Esophagus mucosa (tissue), 1 donor: ENCODE measurements at regions not wholly inside any gene's neighbourhood (a gene's known extent, or its start where the extent isn't known, plus 50 kb on each side); places are given as distances from the start of the nearest gene placed in this dataset.
"Not testable (repeated sequence)": the region's sequence is repeated elsewhere in the genome, so short reads cannot be mapped to it uniquely, and the experiment has no call there.

Experiments used
- ATAC-seq: fragments of 200-7000 bp; cut with Tn5 transposase; one replicate; pipeline ENCODE4 v1.9.1; 2020
- donor health status: DM: yes; HTN: yes; CAD: no.

DNA sequence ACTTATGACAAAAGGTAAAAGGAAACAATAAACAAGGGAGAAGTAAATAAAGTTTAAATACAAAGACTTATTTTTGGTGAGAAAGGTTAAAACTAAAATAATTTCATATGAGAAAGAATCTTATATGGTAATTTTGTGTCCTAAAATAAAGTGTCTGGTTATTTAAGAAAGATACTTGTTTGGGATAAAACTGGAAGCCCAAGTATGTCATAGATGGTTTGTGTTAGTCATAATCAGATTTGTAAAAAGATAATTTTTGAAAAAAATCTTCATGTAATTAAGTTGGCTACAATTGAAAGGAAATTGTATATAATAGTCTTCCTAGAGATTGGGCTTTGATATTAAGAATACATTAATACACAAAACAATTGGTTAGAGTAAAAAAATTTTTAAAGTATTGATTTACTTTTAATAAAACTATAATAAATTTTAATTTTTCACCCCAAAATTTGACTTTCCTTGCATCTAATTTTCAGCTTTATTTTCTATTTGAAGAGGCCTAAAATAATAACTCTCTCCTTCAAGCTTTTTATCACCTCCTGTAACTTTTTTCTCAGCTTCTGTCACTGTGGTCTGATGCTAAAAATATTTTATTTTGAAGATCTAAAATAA is 315.6 kb downstream of the SLITRK5 start:
- no peak for ATAC-seq

DNA sequence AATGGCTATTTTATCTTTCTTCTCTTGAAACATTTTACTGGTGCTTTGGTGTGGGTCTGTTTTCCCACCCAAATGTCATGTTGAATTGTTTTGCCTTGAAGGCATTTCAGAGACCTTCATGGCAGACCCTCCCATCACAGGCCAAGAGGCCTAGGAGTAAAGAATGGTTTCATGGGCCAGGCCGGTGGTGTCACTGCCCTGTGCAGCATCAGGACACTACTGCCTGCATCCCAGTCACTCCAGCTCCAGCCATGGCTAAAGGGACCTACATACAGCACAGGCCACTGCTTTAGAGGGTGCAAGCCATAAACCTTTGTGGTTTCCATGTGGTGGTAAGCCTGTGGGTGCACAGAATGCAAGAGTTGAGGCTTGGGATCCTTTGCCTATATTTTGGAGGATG is 326.9 kb downstream of the SLITRK5 start:
- ATAC-seq = no peak

DNA sequence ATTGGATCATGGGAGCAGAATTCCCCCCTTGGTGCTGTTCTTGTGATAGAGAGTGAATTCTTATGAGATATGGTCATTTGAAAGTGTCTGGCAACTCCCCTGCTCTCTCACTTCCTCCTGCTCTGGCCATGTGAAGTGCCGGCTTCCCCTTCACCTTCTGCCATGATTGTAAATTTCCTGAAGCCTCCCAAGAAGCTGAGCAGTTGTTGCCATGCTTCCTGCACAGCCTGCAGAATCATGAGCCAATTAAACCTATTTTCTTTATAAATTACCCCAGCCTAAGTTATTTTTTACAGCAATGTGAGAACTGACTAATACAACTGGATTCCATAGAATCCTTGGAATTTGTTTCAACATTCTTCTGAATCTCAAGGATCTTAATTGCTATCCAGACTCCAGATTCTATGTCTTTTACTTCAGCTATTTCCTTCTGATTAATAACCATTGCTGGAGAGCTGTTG is 328.1 kb downstream of the SLITRK5 start:
- no peak for ATAC-seq

DNA sequence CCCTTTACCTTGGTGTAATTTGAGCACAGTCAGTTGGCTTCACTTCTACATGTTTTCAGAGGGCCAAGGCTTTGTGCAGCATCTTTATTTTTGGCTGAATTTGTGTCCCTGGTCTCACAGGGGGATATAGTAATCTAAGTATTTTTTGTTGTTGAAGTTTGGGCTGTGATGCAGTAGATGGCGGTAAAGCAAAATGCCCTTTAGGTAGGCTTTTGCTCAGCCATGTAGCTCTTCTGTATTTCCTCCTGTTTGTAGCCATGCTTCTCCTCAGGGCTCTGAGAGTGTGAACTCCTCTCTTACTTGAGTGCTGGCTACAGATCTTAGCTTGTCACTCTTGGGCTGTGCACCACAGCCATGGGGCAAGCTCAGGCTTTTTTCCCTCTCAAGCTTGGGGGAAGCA is 328.6 kb downstream of the SLITRK5 start:
- ATAC-seq = no peak

DNA sequence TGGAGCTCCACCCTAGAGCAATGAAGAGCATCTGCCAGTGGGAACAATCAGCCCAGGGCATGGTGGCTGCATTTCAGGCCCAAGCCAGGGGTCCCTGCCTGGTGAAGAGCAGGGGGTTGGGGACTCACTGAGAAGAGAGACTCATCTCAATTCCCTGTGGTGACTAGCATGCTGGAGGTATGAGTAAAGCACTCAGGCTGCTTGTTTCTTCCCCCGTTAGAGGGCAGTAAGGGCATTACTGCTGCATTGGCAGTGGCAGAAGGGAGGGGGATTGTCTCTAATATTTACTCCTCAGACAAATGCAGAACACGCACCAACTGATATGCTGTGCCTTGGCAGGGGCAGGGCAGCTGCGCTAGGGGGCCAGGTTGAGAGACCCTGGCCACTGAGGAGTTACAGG is 329.1 kb downstream of the SLITRK5 start:
- ATAC-seq = no peak

DNA sequence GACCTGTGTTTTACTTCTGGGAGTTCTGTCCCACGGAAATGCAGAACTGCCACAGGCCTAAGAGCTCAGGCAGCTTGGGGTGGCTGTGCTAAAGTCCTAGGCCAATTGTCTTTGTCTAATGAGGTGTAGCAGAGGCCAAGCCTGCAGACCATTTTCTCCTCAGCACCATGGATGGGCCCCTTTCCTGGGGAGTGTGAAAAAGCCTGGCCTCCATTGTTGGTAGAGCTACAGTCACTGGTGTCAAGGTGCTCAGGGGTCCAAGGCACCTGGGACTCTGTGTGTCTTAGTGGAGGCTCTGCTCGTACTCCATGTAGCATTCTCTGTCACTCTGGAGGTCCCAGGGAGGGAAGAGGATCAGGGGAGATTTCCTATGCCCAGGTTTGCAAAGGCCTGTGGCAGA is 329.6 kb downstream of the SLITRK5 start:
- ATAC-seq = no peak

DNA sequence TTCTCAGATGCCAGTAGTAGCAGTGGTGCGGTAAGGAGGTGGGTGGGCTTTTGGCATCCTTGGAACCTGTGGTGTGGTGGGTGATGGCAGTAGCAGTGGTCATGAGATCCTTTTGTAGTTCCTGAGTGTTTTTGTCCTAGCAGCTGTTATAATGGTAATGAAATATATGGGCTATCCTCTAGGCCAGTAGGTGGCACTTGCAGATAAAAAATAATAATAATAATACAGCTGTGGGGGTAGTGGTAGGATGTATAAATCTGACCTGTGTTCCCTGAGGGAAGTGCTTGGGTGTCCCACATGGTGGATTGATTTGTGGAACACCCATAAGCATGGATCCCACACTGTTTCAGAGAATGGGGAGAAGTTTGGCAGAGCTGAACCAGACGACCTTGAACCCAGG is 334.0 kb downstream of the SLITRK5 start:
- ATAC-seq = no peak

DNA sequence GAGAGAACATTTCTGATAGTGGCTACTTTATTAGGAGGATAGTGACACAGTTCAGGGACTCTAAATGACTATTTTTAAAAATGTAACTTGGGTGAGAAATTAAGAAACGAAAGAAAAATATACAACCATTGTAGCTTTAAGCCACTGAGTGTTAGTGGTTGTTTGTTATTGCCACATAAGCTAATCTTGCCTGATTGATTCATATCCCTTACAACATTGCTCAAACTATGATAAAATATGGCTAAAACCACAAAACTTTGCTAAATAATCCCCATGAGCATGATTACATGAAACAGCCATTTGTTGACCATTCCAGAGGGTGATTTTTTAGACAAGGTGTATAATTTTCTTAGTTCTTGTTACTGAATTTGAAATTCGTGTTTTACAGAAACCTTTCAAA is 343.4 kb downstream of the SLITRK5 start:
- ATAC-seq = no peak

DNA sequence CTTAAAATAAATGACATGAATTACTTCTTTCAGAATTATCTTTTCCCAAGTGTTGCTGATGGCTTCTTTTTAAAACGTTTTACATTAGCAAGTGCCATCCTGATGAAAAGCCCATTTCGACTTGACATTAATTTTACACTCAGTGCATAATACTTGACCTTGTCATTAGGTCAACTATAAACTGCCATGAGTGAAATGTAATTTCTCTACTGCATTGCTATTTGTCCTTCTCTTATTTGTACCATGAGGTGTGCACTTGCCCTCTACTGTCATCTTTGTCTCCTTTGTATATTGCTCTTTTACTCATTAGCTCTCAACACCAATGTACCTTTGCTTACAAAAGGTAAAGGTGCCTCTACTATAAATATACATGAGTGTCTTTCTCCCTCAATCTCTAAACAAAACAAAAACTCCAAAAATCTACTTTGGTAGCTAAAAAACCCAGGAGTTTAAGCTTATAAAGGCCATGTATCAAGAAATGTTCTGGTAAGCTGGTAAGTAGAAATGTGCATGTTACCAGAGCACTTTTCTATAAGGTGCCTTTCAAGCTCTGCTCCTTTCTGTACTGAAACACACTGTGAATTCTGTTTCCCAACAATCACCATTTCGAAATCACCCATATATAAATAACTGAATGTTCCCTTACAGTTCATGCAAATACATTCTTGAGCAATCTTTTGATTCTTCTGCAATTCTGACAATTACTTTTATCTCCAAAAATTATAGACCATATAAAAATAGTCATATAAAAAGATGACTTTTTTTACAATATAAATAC is 351.4 kb downstream of the SLITRK5 start:
- no peak for ATAC-seq

DNA sequence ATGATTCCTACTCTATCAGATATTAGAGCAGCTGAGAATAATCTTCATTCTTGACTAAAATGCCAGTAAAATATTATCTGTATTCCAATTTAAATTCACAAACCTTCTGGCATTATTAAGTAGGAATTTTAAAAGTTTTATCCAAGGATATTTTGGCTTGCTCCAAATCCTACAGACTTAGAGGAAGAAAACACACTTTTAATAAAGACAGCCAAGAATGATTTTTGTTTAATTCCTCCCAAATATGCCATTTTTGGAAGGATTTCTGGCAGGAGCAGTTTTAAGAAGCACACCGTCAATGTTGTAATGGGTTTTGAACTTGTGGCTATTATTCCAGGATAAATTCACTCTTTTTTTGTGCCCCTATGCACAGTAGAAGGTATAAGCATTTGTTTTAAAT is 355.1 kb downstream of the SLITRK5 start:
- ATAC-seq = no peak

DNA sequence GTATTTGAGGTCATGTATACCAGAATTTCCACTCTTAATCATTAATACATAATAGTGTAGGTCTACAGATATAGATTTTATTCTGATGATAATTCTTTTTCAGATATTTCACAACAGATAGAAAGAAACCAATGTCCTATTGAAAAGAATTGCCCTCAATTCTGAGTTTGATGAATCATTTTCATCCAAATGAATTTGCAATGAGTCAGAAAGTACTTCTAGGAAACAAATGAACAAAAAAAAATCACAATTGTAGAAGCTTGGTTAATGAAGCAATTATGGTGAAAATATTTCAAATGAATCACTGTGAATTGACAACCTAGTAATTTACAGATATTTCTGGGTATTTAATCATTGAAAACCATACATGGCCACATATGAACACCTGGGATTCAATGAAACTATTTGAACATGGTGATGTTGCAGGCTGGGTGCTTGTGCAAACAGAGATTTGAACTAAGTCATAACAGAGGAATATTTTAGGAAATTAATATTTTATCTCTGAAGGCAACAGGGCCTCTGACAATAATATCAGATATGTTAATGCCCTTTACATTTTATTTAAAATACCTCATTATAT is 360.9 kb downstream of the SLITRK5 start:
- ATAC-seq = no peak

DNA sequence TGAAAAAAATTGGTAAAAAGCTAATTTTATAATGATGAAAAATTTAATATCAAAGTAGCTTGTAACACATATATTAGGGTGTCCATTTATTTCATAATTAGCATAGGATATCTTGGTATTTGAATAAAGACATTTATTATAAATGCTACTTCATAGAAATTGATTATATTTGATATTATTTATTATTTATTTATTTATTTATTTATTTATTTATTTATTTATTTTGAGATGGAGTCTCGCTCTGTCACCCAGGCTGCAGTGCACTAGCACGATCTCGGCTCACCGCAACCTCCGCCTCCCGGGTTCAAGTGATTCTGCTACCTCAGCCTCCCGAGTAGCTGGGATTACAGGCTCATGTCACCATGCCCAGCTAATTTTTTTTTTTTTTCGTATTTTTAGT is 365.0 kb downstream of the SLITRK5 start:
- not testable (repeated sequence) for ATAC-seq

DNA sequence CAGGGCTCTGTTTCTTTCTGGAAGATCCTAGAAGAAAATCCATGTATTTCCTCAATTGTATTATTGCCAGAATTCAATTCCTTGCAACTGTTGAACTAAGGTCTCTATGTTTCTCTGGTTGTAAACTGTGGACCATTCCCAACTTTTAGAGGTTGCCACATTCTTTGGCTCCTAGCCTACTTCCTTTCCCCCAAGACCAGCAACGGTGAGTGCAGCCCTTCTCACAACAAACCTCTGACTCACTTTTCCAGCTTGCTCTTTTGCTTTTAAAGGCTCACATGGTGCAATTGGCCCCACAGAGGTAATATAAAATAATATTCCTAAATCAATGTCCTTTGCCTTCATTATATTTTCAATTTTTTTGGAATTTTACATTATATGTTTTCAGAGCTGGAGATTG is 371.3 kb downstream of the SLITRK5 start:
- no peak for ATAC-seq

DNA sequence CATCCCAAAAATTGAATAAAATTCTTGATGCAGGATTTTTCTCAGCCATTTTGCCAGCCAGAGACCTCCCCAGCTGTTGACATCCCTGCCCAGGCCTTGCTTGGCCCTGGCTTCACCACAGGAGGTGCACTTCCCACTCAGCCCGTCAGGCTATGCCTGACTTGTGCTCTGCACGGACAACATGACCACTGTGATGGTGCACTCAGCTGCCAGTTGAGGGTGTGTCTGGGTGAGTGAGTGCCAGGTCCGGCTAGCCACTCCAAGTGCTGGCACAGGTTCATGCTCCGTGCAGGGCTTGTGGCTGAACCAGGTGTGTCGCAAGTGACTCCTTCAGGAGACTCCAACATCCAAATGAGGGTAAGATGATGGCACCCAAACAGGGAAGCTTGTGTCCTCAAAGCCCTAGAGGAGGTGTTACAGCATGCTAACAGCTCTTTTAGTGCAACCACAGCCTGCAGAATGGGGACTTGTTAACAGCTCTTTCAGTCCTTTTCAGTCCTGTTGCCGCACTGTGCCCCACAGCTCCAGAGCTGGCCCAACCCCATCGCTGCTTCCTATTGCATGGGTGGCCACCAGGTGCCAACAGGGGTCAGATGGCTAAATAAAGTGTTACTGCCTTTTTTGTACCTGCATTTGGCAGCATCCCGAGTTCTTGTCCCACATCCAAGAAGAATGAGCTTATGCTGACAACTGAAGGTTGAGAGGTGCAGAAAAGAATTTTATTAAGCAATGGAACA is 380.7 kb downstream of the SLITRK5 start:
- ATAC-seq = no peak

DNA sequence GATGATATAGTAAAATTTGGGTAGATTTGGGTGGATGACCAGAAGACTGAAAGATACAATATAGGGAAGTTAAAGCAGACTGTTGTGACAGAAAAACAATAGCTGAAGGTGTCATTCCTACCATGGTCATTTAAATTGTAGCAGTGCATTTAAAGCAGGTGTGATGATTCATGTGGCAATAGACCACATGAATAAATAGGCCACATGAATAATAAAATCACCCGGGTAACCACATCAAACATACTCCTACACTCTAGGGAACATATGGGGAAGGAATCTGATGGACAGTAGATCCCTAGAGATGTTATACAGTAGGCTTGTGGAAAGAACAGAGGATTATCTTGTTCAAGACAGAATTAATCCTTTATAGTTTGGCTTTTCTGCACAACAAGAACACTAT is 392.6 kb downstream of the SLITRK5 start:
- ATAC-seq = no peak

DNA sequence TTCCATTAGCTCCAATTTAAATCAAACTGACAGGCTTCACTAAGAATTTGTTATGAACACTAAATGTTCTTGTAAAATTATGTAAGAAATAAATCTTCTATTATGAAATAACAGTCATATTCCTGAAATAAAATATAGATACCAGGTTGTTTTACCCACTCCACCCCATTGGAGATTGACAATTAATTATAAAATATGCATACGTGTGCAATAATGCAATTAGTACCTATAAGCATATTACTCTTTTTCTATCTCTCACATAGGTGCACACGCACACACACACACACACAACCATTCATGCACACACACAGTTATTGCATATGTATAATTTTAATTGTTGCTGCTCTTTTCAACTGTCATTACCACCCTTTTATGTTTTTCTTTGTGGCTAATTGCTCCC is 395.7 kb downstream of the SLITRK5 start:
- no peak for ATAC-seq

DNA sequence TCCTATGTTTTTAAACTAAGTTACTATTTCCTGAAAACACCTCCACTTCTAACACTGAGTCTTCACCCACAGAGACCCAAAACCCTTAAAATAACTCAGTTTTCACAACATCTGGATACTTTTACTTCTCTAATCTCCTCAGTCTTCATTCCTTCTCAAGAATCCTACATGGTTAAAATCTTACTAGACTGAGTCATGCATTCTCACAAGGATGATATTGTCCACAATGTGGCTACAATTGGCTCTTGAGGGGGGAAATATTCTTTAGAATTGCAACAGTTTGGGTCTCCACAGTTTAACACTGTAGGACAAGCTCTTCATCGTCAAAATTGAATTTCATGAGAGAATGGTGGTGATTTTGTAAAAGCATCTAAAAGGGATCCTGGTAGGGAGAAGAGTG is 397.1 kb downstream of the SLITRK5 start:
- ATAC-seq = no peak

DNA sequence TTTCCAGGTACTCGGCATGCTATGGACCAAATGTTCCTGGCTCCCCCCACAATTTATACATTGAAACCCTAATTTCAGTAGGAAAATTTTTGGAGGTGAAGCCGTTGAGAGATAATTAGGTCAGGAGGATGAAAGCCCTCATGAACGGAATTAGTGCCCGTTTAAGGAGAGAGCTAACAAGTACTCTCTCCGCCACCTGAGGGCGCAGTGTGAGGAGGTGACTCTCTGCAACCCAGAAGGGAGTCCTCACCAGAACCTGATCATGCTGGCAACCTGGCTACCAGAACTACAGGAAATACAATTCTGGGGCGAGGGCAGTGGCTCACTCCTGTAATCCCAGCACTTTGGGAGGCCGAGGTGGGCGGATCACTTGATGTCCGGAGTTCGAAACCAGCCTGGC is 397.8 kb downstream of the SLITRK5 start:
- no peak for ATAC-seq

DNA sequence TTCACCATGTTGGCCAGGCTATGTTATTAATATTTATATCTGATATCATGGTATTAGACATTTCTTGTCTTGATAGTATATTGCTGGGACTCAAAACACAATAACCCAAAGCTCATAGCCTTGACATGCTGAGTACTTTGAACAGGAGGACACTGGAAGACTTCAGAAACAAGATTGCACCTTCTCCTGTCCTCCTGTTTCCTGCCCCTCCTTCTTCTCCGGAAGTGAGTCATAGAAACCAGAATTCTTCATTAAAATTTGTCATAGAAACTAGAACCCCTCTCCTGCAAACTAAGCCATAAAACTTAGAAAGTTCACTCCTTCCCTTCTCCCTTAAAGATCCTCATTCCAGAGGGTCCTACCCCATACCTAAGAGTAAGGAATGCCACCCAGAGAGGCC is 400.2 kb downstream of the SLITRK5 start:
- ATAC-seq = no peak

DNA sequence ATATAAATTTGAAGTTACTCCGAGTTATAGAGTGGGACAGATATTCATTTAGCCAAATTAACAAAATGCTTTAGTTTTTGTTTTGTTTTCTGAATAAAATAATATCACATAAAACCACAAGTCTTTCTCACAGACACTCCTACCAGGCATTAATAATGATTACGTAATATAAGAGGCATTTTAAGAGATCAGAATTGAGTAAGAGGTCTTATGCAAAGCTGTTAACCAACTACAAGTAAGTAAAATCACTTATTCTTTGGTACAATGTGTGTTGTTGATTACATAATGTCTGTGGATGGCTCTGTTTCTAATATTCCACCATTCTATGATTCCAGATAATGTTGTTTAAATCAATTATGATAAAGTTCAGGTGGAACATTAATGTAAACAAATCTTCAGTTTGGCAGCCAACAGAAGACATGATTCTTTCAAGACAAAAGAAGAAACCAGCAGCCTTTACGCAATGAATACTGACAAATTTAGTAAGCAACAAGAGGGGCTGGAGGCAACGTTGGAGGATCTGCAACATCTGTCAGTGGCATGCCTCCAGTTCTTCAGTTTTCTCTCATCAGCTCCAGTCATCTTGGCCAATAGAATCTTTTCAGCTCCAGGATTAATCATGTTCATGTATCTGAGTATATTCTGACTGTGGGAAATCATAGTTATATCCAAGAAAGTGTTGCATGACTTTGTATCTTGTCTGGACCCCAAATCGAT is 403.8 kb downstream of the SLITRK5 start:
- ATAC-seq = no peak

DNA sequence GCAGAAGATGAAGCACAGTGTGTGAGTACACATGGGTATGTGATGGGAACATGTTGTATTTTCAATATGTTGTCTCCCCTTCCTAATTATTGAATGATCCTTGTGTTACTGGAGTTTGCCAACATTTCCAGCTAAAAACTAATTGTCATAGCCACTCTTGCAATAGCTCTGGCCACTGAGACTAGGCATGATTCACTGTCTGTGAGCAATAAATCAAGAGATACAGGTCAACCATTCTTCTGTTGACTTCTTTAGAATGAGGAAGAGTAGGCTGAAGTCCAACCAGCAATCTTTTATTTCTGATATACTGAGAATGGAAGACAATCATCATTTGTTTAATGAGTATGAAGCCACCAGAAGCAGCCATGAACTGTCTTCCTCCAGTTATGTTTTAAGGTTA is 413.9 kb downstream of the SLITRK5 start:
- no peak for ATAC-seq

DNA sequence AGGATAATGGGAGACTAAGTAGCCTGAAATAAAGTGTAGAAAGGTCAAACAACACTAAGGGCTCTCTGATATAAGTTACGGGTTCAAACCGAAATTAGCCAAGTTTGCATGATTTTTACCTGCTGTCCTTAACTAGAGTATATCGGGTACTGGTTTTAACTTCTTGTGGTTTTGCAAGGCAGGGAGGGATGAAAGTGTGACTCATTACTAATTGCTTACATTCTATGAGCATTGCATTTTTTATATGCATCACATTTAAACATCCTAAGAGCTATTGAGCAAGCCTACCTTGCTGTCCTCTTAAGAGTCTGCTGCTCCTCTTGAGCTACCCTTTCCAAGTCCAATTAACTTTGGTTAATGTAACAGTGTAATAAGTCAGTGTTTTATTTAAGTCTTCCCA is 415.4 kb downstream of the SLITRK5 start:
- ATAC-seq = no peak

DNA sequence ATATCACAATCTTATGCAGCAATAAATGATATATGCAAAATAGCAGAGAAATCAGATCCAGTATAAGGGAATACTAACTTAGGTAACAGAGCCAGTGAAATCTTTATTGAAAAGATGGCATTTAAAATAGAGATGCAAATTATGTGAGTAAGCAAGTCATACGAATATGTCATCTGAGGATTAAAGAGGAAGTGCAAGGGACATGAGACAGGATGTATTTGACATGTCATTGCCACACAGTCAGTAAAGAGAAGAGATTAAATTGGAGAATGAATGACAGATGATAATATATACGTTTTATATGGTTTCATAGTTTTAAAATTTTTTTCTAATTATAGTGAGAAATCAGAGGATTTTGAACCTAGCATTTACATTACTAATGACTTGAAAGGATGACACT is 426.4 kb downstream of the SLITRK5 start:
- ATAC-seq = no peak
